Left lung (tissue), 4 donors: ENCODE measurements at regions not wholly inside any gene's neighbourhood (a gene's known extent, or its start where the extent isn't known, plus 50 kb on each side); places are given as distances from the start of the nearest gene placed in this dataset.

Experiments used
- ATAC-seq: fragments of 200-7000 bp; cut with Tn5 transposase; one replicate; pipeline ENCODE4 v1.9.1; 2020; ENCODE audit warnings: moderate library complexity
- DNase-seq, 4 donors: peaks; one replicate each; pipeline ENCODE4 v3.0.0-alpha.2; 2013 to 2020
- H3K27ac ChIP-seq, 2 donors: fragments of 200-600 bp; sonication (generic) in 1 of 2; one replicate each; pipeline versions ENCODE4 v1.5.0 to v1.8.0; 2020 to 2021
- H3K27me3 ChIP-seq, 2 donors: fragments of 200-600 bp; sonication (generic) in 1 of 2; one replicate each; pipeline versions ENCODE4 v1.5.0 to v1.8.0; 2020 to 2021
- H3K36me3 ChIP-seq, 2 donors: fragments of 200-600 bp; sonication (generic) in 1 of 2; one replicate each; pipeline versions ENCODE4 v1.5.0 to v1.8.0; 2020 to 2021
- H3K4me1 ChIP-seq, 2 donors: fragments of 200-600 bp; one replicate each; pipeline ENCODE4 v1.8.0; 2021
- H3K4me3 ChIP-seq, 2 donors: fragments of 200-600 bp; sonication (generic) in 1 of 2; one replicate each; pipeline versions ENCODE4 v1.5.0 to v1.8.0; 2020 to 2021; ENCODE audit warnings: mild to moderate bottlenecking in 1 of 2
- H3K9me3 ChIP-seq, 2 donors: fragments of 200-600 bp; sonication (generic) in 1 of 2; one replicate each; pipeline versions ENCODE4 v1.5.0 to v1.8.0; 2020 to 2021
- CTCF ChIP-seq, 2 donors: fragments of 200-600 bp; sonication (generic) in 1 of 2; IDR thresholded peaks; one replicate each; pipeline versions ENCODE4 v1.5.0 to v1.8.0; 2021; ENCODE audit warnings: antibody characterized with exemption in 2 of 2
- intact Hi-C, 2 donors: fragments of 100-400 bp; cut with DNase I; formaldehyde crosslinking; loops; one replicate each; pipeline versions ENCODE4 v1.11.2 to v1.14.2; 2022
- donor health status: DM: no; HTN: yes; CAD: no.
- donor health status: DM: no; HTN: no; CAD: no.

GRCh38 chr3:166052440-166052839 is 215.2 kb upstream of the BCHE start:
- ATAC-seq: no peak
- TF ChIP-seq CTCF (IDR thresholded peaks at IDR 0.05): no peak
- peaks cover 0 to 10% of the 10 kb centered on the region in 2 donors for H3K9me3 ChIP-seq
- no peaks in the 10 kb centered on the region for H3K36me3 ChIP-seq
- no peaks in the 10 kb centered on the region for H3K27me3 ChIP-seq
- no peak overlapping the region for H3K27ac ChIP-seq
- H3K4me1 ChIP-seq: no peaks in the 10 kb centered on the region
- H3K4me3 ChIP-seq: no peak overlapping the region
- no peak for DNase-seq
- intact Hi-C loops: no loop called here

DNA sequence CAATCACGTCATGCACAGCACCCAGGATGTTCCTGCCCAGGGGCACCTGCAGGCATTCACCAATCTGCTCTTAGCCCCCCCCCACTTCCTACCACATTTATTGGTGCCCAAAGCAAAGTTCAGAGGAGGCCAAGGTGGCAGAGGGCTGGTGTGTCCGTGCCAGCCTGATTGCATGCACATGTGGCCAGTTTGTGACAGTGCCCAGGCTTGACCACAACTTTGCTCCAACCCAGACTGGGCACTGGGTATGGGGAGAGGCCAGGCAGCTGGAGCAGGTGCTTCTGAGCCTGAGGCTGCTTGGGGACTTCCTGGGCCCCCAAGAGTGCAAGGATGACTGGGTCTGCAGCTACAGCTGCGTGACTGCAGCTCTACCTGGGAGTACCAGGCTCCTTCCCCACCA is 192.3 kb upstream of the BCHE start:
- H3K4me1 ChIP-seq: no peaks in the 10 kb centered on the region
- H3K9me3 ChIP-seq: peaks cover 0 to 10% of the 10 kb centered on the region in 2 donors
- H3K4me3 ChIP-seq: no peak overlapping the region
- DNase-seq: peak in 1 of 4 donors; percentile 35
- no peak for TF ChIP-seq CTCF (IDR thresholded peaks at IDR 0.05)
- H3K27me3 ChIP-seq: no peaks in the 10 kb centered on the region
- no peak overlapping the region for H3K27ac ChIP-seq
- intact Hi-C loops: no loop called here
- no peaks in the 10 kb centered on the region for H3K36me3 ChIP-seq
- ATAC-seq: no peak

DNA sequence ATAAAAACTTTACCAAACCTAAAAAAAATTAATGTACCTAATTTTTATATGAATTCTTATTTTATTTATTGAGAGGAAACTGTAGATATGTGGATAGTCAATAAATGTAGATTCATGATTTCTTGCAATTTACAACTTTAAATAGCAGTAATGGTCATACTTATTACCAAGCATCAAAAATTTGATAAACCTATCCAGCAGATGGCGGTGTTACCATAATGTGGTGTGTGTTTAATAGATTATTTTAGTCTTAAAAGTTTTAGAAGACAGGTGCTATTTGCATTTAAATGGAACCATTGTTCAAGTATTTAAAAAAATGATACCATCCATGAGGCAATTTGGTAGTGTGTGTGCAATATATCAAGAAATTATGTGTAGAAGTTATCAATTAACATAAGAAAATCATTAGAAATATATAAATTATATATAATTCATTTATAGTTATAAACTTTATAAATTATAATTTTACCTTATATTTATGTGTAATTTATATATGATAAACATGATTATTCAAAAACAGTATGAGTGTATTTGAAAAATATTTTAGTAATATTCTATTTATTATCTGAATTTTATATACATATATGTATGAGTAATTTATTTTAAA is 176.0 kb upstream of the BCHE start:
- Histone ChIP-seq H3K27me3 (no peaks in the 10 kb centered on the region), H3K4me3 (no peak overlapping the region), H3K36me3 (no peaks in the 10 kb centered on the region), H3K27ac (no peak overlapping the region), H3K4me1 (no peaks in the 10 kb centered on the region), H3K9me3 (no peaks in the 10 kb centered on the region)
- ATAC-seq (peak; percentile 36), DNase-seq (peak in 2 of 4 donors; percentile 17 to 32)
- TF ChIP-seq CTCF (IDR thresholded peaks at IDR 0.05): peak; percentile 16 to 37
- intact Hi-C loops: no loop called here

- no peaks in the 10 kb centered on the region for H3K4me1 ChIP-seq
- intact Hi-C loops: no loop called here
- peaks cover 0 to 4% of the 10 kb centered on the region in 2 donors for H3K9me3 ChIP-seq
- H3K27ac ChIP-seq: no peak overlapping the region
- DNase-seq (no peak), ATAC-seq (no peak)
- no peak for TF ChIP-seq CTCF (IDR thresholded peaks at IDR 0.05)
- H3K36me3 ChIP-seq: no peaks in the 10 kb centered on the region
- no peak overlapping the region for H3K4me3 ChIP-seq
- H3K27me3 ChIP-seq: no peaks in the 10 kb centered on the region
Observed at GRCh38 chr3:166011771-166012170, 174.5 kb upstream of the BCHE start.

DNA sequence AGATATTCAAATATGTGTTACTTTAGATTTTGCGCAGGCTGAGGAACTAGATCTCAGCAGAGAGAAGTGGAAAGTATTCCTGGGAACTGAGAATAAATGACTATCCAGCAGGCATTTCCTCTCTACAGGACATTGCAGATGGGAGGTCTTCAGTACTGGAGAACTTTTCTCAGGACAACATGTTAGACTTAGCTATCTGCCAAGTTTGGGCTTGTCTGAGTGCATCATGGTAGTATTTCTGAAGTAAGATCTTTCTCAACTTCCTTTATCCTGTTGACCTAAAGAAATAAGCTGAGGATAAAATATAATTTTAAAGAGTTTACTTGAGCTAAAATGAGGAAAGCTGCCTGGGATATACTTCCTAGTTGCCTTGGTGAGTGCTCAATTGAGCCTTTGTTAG is 167.9 kb upstream of the BCHE start:
- H3K4me3 ChIP-seq: no peak overlapping the region
- intact Hi-C loops: no loop called here
- no peaks in the 10 kb centered on the region for H3K4me1 ChIP-seq
- H3K27ac ChIP-seq: no peak overlapping the region
- H3K27me3 ChIP-seq: no peaks in the 10 kb centered on the region
- TF ChIP-seq CTCF (IDR thresholded peaks at IDR 0.05): no peak
- peaks cover 0 to 6% of the 10 kb centered on the region in 2 donors for H3K9me3 ChIP-seq
- H3K36me3 ChIP-seq: no peaks in the 10 kb centered on the region
- ATAC-seq (no peak), DNase-seq (no peak)
